NCI-H2107 treated with DMSO at 0.1 percent for 48 hours (cell line): ENCODE measurements at regions not wholly inside any gene's neighbourhood (a gene's known extent, or its start where the extent isn't known, plus 50 kb on each side); places are given as distances from the start of the nearest gene placed in this dataset.

Experiments
- DNase-seq: peaks from one replicate; lab custom pipeline; 2025; ENCODE audit not compliant: unreplicated experiment; lab: John Stamatoyannopoulos, UW

DNA sequence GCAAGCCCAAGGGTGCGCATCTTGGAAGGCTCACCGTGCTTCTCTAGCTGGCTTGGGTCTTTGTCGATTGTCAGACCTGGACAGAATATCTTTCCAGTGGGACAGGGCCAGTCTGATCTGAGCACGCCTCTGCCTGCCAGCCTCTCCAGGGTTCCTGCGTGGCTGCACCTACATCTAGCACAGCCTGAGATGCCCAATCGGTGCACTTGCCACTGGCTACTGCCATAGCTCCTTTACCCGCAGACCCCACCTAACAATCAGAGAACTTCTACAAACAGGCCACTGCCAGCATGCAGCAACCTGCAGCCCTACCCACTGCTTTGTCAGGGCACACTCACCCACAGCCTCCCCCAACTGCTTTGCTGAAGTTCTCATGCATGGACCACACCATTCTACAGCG lies 56.7 kb upstream of the PHACTR3 start:
- DNase-seq: no peak
